ENCODE measurements at regions not wholly inside any gene's neighbourhood (a gene's known extent, or its start where the extent isn't known, plus 50 kb on each side); places are given as distances from the start of the nearest gene placed in this dataset.

GRCh38 chr2:198788676-198789075 lies 669.1 kb downstream of the SATB2 start:
- DNase-seq, result no peak

DNA sequence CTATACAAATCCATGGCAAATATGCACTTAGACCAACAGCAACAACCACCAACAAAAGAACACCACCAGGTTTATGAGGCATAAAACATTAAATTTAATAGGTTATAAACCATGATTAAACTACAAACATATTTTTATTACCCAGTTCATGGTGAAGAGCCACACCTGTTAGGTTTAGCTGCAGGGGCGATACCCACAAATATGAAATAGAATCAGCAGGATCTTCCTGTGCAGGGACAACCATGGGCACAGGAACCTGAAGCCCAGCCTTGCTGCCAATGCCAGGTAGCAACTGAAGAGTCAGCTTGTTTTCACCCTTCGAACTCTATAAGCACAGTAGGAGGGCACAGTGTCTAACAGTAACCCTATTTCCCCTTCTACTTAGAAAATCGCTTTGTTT lies 675.0 kb downstream of the SATB2 start:
- no peak for DNase-seq

GRCh38 chr2:198776616-198777406 lies 680.9 kb downstream of the SATB2 start:
- no peak for DNase-seq

DNA sequence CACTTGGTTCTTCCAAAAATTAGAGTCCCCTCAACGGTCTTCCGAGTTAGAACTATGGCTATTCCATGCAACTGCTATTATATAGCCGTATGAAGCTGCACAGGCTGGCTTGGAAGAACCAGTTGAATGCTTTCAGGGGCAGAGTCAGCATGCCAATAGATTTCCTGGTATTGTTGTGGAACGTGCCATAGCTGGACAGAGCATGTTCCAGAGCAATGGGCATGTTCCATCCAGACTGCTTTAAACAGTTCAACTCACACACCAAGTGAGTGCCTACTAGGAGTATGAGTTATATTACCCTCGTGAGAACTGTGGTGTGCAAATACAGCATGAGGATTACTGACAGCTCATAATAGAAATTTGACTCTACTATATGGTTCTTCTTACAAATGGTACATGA lies 682.0 kb downstream of the SATB2 start:
- no peak for DNase-seq

GRCh38 chr2:198774576-198774975 lies 683.2 kb downstream of the SATB2 start:
- no peak for DNase-seq

GRCh38 chr2:198767694-198768093 lies 690.0 kb downstream of the SATB2 start:
- no peak for DNase-seq

GRCh38 chr2:198763793-198764192 lies 693.9 kb downstream of the SATB2 start:
- DNase-seq, result peak; percentile 48

DNA sequence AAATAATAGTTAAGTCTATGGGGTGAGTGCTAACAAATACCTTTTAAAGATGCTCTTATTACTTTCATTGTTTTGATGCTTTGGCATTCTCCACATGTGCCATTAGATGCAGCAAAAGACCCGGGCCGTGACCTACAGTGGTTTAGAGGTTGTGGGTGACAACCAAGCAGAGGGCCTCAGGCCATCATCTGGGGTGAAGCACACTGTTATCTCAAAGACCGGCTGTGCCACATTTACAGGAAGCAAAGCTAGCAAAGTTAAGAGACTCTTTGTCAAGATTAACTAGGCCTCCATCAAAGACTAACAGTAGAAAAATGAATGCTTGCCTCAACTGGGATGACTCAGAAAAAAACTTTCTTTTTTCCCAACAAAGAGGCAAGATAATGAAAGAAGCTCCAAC lies 695.3 kb downstream of the SATB2 start:
- peak; percentile 96 for DNase-seq

DNA sequence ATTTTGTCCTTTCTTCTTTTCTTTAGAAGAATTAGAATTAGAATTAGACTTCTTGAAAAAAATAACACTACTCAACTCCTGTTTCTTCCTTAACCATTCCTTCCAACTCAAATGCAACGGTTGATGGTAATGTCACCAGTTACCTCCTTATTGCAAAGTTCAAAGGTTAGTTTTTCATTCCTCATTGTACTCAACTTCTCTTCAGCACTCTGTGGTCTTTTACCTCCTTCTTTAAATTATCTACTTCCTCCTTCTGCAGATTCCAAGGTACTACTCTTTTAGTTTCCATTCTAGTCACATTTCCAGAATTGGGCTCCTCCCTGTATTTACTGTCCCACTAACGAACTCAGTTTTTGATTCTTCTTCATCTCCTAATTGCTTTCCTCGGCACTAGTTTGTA lies 700.7 kb downstream of the SATB2 start:
- DNase-seq, result peak; percentile 80

DNA sequence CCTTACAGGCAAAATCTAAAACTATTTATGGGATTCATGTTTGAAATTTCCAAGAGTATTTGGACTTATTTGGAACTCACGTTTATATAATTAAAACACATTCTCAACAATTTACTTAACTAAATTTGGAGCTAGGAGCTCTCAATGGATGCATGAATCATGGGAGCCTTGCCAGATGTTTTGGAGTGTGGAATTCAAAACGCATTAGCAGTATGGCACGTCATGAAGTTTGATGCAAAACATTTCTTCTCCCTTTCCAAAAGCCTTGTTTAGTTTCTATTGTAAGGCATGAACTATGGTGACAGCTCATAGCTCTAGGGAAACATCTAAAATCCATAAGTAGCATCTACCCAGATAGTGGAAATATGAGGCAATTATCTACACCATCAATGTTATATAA lies 701.6 kb downstream of the SATB2 start:
- DNase-seq, result no peak

- peak; percentile 57 for DNase-seq
These were observed 704.6 kb downstream of the SATB2 start for GRCh38 chr2:198753101-198753500.

DNA sequence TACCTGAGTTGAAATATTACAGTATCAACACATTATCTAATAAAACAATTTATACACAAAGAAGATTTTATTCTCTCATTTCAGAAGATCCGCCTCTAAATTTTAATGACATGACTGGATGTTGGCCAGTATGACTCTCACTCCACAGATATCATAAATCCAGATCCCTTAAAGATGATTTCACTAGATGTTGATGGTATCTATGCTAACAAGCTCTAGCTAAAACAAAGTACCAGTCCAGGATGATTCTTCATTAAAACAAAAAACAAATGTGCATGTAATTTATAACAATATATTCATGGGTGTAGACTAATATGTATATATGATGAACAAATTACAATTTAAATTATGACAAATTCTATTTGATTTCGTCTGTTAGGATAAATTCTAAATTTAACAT lies 708.4 kb downstream of the SATB2 start:
- DNase-seq, result no peak

DNA sequence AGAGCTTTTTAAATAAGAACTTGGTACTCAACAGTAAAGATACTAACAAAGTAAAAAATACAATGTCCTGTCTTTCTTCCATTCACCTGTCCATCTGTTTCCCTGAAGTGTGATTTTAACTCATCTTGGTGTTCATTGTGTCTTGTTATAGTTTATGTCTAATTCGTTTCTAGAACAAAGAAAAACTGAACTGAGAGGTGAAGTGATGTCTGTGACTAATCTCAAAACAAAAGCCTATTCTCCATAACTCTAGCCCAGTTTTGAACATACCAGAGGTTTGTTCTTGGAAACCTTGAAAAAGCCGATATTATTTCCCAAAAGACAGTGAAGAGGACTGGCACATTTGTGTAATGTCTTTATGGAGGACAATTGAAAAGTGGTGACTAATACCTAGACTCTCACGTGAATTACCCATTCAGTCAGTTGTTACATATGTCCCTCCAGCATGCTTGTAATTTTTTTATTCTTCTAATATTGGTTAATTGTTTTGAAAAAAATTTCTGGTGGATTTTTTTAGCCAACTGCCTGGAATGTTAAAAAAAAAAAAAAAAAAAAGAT lies 725.8 kb downstream of the SATB2 start:
- no peak for DNase-seq

DNA sequence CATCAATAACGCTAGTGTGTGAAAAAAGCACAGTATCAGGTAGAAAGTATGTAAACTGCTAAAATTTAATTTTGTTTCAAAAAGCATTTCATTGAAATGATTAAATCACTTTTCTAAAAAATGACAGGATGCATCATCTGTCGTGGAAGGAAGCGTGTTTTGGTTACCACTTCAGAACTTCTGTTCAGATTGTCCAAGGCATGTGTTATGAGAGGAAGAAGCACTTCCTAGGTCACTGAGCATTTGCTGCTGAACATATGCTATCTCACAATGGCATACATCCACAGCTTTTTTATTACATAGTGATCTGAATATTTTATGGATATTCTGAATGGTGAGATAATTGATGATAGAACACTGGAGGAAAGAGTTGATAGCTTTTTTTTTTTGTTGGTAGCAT lies 737.5 kb downstream of the SATB2 start:
- no peak for DNase-seq

GRCh38 chr2:198717451-198717850 lies 740.3 kb downstream of the SATB2 start:
- DNase-seq, result peak; percentile 21

- DNase-seq, result peak; percentile 29
These were observed 742.4 kb downstream of the SATB2 start for GRCh38 chr2:198715302-198715835.

GRCh38 chr2:198712485-198712884 lies 745.3 kb downstream of the SATB2 start:
- DNase-seq, result no peak

GRCh38 chr2:198711484-198711883 lies 746.3 kb downstream of the SATB2 start:
- DNase-seq, result no peak

DNA sequence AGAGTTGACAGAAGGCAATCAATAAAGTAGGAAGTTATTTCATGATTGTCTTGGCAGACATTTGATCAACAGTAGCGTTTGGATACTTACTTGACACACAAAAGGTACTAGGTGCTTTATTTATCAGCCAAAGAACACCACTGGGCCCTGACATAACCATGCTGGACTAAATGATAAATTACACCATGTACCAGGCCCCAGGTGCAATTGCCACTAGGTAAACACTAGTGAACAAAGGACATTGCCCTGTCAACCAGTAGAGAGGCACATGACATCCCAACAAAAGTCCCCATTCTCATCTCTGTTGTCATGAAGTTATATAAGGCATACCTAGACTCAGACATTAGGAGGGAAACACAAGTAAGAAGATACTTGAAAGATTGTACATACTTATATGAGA lies 747.2 kb downstream of the SATB2 start:
- no peak for DNase-seq

DNA sequence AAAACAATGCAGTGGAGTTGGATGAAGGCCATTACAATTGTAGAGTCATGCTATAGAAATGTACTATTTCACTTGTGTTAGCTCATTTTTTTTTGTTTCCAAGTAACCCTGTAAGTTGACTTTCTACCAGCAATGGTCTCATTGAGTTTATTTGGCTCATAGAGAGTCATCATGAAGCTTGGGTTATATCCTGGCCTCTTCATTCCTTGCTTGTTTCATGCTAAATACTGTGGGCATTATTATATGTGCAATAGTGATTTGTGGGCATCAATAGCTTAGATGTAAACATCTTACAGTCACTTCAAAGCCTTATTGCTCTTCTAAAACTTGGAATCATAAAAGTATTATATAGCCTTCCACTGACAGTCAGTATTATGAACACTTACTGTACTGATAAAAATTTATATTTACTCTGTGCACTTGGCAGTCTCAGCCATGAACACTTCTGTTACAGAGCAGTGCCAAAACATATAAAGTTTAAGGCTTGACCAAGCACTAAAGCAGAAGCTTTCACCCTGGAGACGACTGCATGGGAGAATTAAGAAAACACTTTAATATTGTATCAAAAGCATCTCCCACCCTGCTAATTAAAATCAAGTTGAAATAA lies 751.2 kb downstream of the SATB2 start:
- no peak for DNase-seq

DNA sequence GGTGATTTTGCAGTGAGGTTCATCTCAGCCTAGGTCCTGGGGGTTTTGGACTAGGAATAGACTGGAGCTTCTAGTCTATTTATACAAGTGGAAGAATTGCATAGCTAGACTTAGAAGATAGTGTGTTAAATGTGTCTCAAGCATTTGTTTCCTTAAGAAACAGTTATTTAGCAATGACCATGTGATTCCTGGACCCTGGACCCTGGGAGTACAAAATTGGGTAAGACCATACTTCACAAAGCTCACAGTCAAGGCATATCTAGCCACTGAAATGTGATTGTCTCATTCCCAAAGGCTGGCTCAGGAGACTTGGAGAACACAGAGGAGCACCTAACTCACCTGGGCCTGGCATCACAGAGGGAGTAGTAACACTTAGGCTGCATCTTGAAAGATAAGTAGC lies 754.5 kb downstream of the SATB2 start:
- DNase-seq, result no peak

- DNase-seq, result no peak
These were observed 754.9 kb downstream of the SATB2 start for GRCh38 chr2:198702796-198703195.

- DNase-seq, result no peak
These were observed 756.3 kb downstream of the SATB2 start for GRCh38 chr2:198701481-198701880.

DNA sequence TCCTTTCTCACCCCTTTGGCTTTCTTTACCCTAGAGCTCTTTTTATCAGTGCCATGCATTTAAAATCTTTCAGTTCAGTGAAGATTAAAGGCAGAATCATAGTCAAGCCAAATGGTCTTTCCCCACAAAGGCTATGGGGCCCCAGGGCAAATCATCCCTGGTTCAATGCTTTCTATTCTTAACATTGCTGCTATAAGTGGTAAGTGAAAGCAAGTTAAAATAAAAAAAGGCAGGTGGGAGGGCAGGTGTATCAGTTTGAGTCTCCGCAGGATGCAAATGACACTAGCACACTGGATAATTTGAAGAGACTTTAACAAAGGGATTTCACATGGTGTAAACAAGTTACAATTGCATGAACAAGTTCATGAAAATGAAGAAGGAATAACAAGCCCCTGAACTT lies 757.4 kb downstream of the SATB2 start:
- DNase-seq, result no peak
